GM18505 (cell line): ENCODE measurements at regions not wholly inside any gene's neighbourhood (a gene's known extent, or its start where the extent isn't known, plus 50 kb on each side); places are given as distances from the start of the nearest gene placed in this dataset.
"Not testable (repeated sequence)": the region's sequence is repeated elsewhere in the genome, so short reads cannot be mapped to it uniquely, and the experiment has no call there.

ENCODE experiments used
- ATAC-seq: cut with Tn5 transposase; IDR thresholded peaks from one replicate; pipeline ENCODE4 v1.9.1; 2021; ENCODE audit not compliant: unreplicated experiment
- POLR2A ChIP-seq: IDR thresholded peaks from 4 replicates; pipeline ENCODE4 v1.6.1; 2011; ENCODE audit warnings: borderline replicate concordance; ENCODE audit not compliant: insufficient read depth, insufficient read length; ENCODE audit errors: extremely low read depth

DNA sequence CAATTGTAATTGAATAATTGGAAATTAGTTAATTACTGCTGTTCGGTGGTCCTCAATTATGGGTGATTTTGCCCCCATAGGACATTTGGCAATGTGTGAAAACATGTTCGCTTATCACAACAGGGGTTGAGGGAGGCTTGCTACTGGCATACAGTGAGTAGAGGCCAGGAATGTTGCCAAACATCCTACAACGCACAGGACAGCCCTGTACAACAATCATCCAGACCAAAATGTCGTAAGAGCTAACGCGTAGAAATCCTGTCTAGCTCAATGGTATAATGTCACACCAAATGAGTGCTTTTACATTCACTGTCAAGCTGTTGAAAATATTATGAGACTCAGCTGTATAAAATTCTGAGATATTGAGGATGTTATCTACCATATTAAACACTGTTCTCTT is 464.4 kb upstream of the TUSC1 start:
- no peak for TF ChIP-seq POLR2A
- ATAC-seq = no peak

DNA sequence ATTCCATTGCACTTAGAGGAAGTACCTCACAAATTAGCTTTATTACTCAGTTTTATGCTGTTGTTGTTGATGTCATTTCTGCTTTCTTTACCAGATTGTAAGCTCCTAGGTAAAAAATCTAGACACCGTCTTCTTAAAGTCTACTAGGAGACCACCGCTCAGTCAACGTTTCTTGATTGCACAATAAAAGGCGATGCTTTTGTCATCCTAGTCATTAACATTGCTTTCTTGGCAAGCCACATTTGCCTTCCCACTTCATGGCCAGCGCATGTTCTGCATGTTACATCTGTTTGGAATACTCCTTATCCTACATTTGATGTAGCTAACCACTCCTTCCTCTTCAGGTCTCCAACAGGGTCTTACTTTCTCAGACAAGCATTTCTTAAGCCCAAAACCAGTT is 464.0 kb upstream of the TUSC1 start:
- no peak for ATAC-seq
- no peak for TF ChIP-seq POLR2A

DNA sequence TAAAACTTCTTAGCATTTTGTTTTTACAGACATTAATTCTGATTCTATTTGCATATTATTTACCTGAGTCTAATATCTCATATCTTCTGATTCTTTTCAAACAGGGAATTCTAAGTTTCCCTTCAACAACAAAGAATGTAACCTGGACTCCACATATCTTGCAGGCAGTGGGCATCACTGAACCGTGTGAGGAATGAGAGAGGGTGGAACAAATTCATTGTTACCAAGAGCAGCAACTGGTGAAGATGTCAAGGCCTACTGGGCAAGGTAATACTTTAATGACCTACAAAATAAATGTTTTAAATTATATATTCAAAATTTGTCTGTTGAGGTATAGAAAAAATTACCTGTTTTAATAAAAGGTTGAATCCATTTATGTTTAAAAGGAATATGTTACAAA is 455.3 kb upstream of the TUSC1 start:
- no peak for ATAC-seq
- no peak for TF ChIP-seq POLR2A

DNA sequence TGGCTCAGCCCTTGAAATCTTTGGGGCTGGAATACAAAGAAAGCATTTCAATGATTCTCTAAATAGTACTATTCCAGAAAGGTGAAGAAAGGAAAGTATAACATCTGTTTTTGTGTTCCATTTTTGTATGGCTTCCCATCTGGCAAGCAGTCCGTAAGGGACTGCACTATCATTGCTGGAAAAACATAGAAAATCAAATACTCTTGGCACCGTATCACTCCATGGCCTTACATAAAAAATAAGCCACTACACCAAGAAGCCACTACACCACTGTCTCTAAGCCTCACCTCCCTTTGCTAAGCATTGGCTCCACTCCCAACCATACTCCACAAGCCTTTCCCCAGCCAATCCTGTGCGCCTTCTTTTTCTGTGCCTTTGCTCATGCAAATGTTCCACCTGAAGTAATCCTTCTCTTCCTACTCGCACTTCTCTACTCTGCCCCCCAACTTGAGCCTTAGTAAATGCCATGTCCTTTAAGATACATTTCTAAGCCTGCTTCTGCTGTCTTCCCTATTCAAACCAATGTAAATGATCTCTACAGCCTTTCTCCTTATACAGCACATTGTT is 454.6 kb upstream of the TUSC1 start:
- no peak for TF ChIP-seq POLR2A
- no peak for ATAC-seq

DNA sequence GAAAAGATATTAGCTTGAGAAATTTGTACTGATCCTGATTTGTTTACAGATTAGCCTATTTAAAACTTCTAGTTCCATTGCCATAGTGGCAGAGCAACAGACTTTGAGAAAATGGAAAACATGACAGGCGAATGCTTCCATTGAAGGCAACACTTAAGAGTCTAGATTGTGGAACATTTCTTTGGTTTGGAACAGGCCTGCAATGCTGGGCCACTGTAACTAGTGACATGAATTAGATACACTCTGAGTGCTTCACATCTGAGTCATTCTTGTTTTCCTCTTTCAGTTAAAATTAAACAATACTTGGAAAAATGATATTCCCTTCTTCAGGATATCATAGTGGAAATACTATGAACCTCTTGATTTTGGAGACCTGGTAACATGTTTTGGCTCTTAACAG is 453.6 kb upstream of the TUSC1 start:
- TF ChIP-seq POLR2A = no peak
- ATAC-seq = no peak

DNA sequence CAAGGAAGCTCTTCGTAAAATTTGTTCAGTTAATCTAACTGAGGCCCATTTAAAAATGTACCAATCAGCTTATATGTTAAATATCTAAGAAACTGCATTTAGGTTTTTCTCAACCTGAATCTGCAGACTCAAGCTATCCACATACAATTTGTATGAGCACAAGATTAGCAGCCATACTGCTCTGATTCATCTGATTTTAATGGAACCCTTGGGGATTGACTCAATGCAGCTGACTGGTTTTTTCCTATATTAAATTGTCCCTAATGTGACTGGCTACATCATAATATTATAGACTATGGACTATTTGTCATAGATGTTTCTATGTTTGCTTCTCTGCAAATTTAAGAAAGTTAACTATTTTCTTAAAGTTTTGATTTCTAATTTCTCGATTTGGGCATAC is 451.0 kb upstream of the TUSC1 start:
- no peak for ATAC-seq
- no peak for TF ChIP-seq POLR2A

DNA sequence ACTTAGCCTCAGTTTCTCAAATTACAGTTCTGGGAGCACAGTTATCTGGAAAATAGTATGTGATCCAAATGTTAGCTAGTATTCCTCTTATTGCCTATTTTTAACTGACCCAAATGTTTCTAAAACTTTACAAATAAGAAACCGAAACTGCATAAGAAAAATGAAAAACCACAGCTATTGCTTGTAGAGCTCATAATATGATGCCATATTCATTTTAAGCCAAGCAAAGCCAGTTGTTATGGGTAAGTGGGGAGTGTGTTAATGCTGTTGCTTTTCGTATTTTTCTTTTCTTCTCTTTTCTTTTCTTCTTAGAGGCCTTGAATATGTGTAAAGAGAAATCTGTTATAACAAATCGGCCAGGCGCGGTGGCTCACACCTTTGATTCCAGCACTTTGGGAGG is 447.4 kb upstream of the TUSC1 start:
- ATAC-seq = no peak

DNA sequence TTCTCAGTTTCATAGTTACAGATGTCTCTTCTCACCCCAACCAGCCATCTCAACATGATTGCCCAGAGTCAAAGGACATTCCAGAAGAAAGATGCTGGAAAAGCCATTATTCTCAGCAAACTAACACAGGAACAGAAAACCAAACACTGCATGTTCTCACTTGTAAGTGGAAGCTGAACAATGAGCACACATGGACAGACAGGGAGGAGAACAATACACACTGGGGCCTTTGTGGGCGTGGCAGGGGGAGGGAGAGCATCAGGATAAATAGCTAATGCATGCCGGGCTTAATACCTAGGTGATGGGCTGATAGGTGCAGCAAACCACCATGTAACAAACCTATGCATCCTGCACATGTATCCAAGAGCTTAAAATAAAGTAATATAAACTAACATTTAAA is 437.8 kb upstream of the TUSC1 start:
- ATAC-seq = not testable (repeated sequence)

More for the DNA sequence above, 447.4 kb upstream of the TUSC1 start:
- TF ChIP-seq POLR2A = no peak

DNA sequence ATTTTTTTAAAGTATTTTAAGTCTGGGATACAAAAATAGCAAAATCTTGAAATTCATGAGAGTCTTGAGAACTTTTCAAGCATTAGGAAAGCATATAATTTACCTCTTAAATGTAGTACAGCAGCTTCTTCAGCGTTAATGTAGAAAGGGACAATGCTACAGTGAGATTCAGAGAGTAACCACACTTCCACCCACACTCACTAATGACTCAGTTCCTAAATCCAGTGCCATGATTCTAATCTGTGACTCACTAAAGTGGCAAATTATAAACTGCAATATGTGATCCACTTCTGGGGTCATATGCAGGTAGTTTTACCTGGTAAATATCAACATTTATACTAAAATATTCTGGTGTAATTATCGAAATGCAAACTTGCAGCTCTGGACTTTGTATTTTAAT is 434.5 kb upstream of the TUSC1 start:
- no peak for ATAC-seq
- TF ChIP-seq POLR2A = no peak

DNA sequence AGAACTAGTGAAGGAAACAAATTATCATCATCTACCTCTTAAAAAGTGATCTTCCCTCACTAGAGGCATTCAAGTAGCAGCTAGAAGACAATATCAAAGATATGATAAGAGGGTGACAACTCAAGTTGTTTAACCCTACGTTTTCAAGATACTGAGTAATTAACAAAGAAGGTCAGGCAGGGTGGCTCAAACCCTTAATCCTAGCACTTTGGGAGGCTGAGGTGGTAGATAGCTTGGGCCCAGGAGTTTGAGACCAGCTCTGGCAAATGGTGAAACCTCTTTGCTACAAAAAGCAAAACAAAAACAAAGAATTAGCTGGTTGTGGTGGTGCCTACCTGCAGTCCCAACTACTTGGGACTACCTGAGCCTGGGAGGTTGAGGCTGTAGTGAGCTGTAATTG is 408.2 kb upstream of the TUSC1 start:
- no peak for TF ChIP-seq POLR2A
- no peak for ATAC-seq

DNA sequence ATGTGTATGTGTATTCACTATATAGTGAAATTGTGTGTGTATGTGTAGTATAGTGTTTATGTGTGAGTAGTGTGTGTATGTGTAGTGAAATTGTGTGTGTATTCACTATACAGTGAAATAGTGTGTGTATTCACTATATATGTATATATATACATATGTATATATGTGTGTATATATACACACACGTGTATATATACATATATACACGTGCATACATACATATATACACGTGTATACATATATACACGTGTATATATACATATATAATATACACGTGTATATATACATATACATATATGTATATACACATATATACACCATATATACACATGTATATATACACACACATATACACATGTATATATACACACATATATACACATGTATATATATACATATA is 403.6 kb upstream of the TUSC1 start:
- TF ChIP-seq POLR2A = no peak
- no peak for ATAC-seq

DNA sequence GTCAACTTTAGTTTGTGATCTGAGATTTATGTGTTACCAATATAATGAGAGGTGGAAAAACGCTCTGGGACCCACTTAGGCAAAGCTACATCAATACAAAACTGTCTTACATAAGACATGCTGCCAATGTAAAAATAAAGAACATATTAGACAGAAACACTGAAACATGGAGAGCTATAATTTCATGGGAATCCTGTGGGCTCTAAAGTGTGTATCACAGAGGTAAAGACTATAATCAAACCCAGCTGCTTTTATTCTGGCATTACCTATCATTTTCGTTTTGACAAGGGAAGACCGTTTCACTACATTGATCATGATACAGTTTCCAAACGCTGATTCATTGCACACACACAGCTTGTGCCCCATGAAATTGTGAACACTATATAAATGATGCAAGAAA is 400.5 kb upstream of the TUSC1 start:
- ATAC-seq = no peak
- TF ChIP-seq POLR2A = no peak

DNA sequence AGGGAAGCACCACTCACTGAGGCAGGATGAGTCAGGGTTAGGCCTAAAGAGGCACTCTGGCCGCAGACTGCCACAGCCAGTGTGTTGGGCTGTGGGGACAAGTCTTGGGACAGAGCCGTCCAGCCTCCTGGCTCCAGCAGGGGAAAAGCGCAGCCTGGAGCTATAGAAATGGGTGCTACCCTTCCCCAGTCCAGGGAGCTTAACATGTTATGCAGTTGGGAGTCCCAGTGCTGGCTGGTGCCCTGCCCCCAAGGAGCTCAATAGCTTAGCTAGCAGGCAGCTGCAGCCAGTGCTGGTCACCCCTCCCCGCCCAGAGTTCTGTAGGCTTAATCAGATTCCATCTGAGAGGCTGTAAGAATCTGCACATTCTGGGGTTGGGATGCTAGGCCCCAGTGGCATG is 399.6 kb upstream of the TUSC1 start:
- no peak for ATAC-seq
- TF ChIP-seq POLR2A = no peak

DNA sequence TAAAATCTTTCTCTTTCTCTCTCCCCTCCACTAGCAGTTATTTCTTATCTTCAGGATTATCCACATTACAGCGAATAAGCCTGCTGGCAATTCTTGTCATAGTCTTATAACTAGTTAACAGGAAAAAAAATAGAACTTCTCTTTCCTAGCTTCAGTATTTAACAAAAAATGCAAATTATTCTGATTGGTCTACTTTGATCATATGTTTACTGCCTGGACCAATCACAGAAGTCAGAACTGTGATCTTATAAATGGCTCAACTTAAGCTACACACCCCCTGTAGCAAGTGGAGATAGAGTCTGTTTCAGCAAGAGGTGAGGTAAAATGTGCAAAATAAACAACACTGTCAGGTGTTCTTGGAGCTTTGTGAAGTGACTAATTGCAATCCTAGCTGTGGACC is 389.4 kb upstream of the TUSC1 start:
- no peak for ATAC-seq
- TF ChIP-seq POLR2A = no peak

DNA sequence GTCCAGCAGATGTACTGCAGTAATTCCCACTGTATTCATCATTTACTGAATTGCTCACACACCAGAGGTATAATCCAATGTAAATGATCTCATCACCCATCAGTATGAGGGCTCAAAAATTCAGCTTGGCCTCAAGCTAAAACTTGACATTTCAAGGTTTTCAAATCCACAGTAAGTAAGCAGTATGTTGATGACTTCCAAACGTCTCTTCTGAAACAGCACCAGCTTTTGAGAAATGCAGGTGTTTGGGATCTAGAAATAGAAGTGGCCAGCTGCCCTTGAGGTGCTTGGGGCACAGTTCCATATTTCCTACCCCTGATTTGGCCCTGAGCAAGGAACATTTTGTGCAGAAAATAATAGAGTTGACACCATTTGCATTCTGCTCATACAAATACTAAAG is 388.0 kb upstream of the TUSC1 start:
- TF ChIP-seq POLR2A = no peak
- ATAC-seq = no peak
